NCI-H146 (cell line): ENCODE measurements at regions not wholly inside any gene's neighbourhood (a gene's known extent, or its start where the extent isn't known, plus 50 kb on each side); places are given as distances from the start of the nearest gene placed in this dataset.

ENCODE experiments used
- DNase-seq: peaks from one replicate; lab custom pipeline; 2025; lab: John Stamatoyannopoulos, UW

- DNase-seq: no peak
Measured at GRCh38 chr10:60728056-60728455, 50.2 kb upstream of the CDK1 start.

GRCh38 chr10:60726257-60726656, 52.0 kb upstream of the CDK1 start:
- no peak for DNase-seq

GRCh38 chr10:60722623-60723022, 55.7 kb upstream of the CDK1 start:
- DNase-seq: no peak

- DNase-seq: no peak
Measured at GRCh38 chr10:60719721-60720120, 58.6 kb upstream of the CDK1 start.

GRCh38 chr10:60718886-60719285, 59.4 kb upstream of the CDK1 start:
- no peak for DNase-seq

- no peak for DNase-seq
Measured at GRCh38 chr10:60717852-60718251, 60.4 kb upstream of the CDK1 start.

GRCh38 chr10:60714233-60714632, 64.0 kb upstream of the CDK1 start:
- no peak for DNase-seq

- no peak for DNase-seq
Measured at GRCh38 chr10:60711496-60711895, 66.8 kb upstream of the CDK1 start.

GRCh38 chr10:60710041-60710440, 68.2 kb upstream of the CDK1 start:
- DNase-seq: no peak

- no peak for DNase-seq
Measured at GRCh38 chr10:60708666-60709065, 69.6 kb upstream of the CDK1 start.

GRCh38 chr10:60707841-60708240, 70.4 kb upstream of the CDK1 start:
- no peak for DNase-seq

GRCh38 chr10:60706146-60706545, 72.1 kb upstream of the CDK1 start:
- no peak for DNase-seq

GRCh38 chr10:60705376-60705775, 72.9 kb upstream of the CDK1 start:
- no peak for DNase-seq

- peak; percentile 90 for DNase-seq
Measured at GRCh38 chr10:60704471-60704870, 73.8 kb upstream of the CDK1 start.

GRCh38 chr10:60703266-60704041, 74.8 kb upstream of the CDK1 start:
- DNase-seq: no peak

- no peak for DNase-seq
Measured at GRCh38 chr10:60687679-60688078, 90.6 kb upstream of the CDK1 start.

GRCh38 chr10:60684091-60684490, 94.2 kb upstream of the CDK1 start:
- no peak for DNase-seq

GRCh38 chr10:60681103-60681502, 97.2 kb upstream of the CDK1 start:
- no peak for DNase-seq

- DNase-seq: no peak
Measured at GRCh38 chr10:60679388-60679990, 98.8 kb upstream of the CDK1 start.

- DNase-seq: no peak
Measured at GRCh38 chr10:60678978-60679377, 99.3 kb upstream of the CDK1 start.

- DNase-seq: no peak
Measured at GRCh38 chr10:60677531-60678129, 100.6 kb upstream of the CDK1 start.

GRCh38 chr10:60675236-60675635, 103.0 kb upstream of the CDK1 start:
- no peak for DNase-seq

- no peak for DNase-seq
Measured at GRCh38 chr10:60669501-60669900, 108.8 kb upstream of the CDK1 start.
